ENCODE measurements at regions not wholly inside any gene's neighbourhood (a gene's known extent, or its start where the extent isn't known, plus 50 kb on each side); places are given as distances from the start of the nearest gene placed in this dataset.

DNA sequence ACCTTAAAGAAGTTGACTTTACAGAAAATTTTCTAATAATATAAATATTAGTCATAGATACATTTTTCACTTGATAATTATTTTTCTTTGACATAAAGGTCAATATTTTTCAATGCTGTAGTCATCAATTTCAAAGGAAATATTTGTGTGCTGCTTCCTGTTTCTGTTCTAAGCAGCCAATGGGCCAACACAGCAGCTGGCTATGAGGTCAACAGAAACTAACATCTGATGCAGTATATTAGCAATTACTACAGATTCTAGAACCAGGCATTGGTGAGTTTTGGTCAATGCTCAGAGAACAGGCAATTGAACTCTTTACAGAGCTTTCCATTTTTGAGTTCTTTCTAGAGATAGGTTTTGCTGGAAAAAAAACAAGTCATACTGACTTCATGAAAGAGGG lies 669.6 kb upstream of the NRSN1 start:
- Histone ChIP-seq H3K4me1 (ENCODE audit: control insufficient read depth, insufficient read depth, low read length) (peaks cover 4% of the 10 kb centered on the region; the same call in 1 of the 2 replicates), H3K9ac (ENCODE audit: low read depth, low read length) (no peak overlapping the region), H3K4me3 (ENCODE audit: insufficient read depth, low read depth, low read length) (no peak overlapping the region), H3K9me1 (ENCODE audit: insufficient read depth, low read length) (no peaks in the 10 kb centered on the region), H4K91ac (ENCODE audit: insufficient read depth, low read depth, low read length) (no peak overlapping the region), H2BK20ac (ENCODE audit: low read depth, low read length) (no peak overlapping the region), H3K4me2 (ENCODE audit: low read depth, low read length) (no peak overlapping the region), H2BK15ac (ENCODE audit: low read depth, low read length) (no peak overlapping the region), H4K8ac (ENCODE audit: low read depth in 2 of 2, low read length in 2 of 2) (no peak overlapping the region), H3K9me3 (ENCODE audit: control insufficient read depth, insufficient read depth, low read length) (no peaks in the 10 kb centered on the region), H2AK9ac (replicated peaks; ENCODE audit: low read depth, low read length, poor library complexity) (no peak overlapping the region), H3K27me3 (ENCODE audit: control insufficient read depth, insufficient read depth, low read length) (no peaks in the 10 kb centered on the region), H3K27ac (ENCODE audit: insufficient read depth, low read length) (no peak overlapping the region), H4K5ac (ENCODE audit: low read depth, low read length) (no peak overlapping the region), H3K4ac (ENCODE audit: low read depth, low read length) (no peak overlapping the region), H4K20me1 (ENCODE audit: insufficient read depth, low read length) (no peaks in the 10 kb centered on the region), H3K23ac (ENCODE audit: low read depth, low read length) (no peak overlapping the region), H2AK5ac (ENCODE audit: low read depth, low read length) (no peak overlapping the region), H3K36me3 (ENCODE audit: control insufficient read depth, insufficient read depth, low read length) (no peaks in the 10 kb centered on the region), H2BK5ac (ENCODE audit: low read depth, low read length, poor library complexity, severe bottlenecking) (no peak overlapping the region), H3K56ac (ENCODE audit: extremely low read depth, insufficient read depth, low read length) (no peak overlapping the region), H3K18ac (ENCODE audit: low read depth, low read length) (no peak overlapping the region), H2AFZ (replicated peaks; ENCODE audit: low read length, poor library complexity) (no peak overlapping the region), H2BK120ac (ENCODE audit: low read depth, low read length) (no peak overlapping the region), H3K79me1 (ENCODE audit: low read depth in 1 of 2, low read length in 2 of 2) (no peaks in the 10 kb centered on the region), H3K14ac (replicated peaks; ENCODE audit: low read depth, low read length) (no peak overlapping the region)
- DNase-seq (peak; percentile 21), ATAC-seq (ENCODE audit: low read depth) (0 out of 2 replicates have a peak, but pooled peaks have one; percentile 24)
- intact Hi-C loops (cut with micrococcal nuclease), result no loop called here
- dilution Hi-C loops (cut with HindIII; ENCODE audit: low sequenced_read_pairs, unreplicated experiment), result no loop called here
- ChIA-PET CTCF (no interaction called here), POLR2A (ENCODE audit: unreplicated experiment) (no interaction called here)
- BruUV-seq (replicated peaks), result no TSS peak
- in situ Hi-C loops (cut with MboI; ENCODE audit: low sequenced_read_pairs), result no loop called here
- TF ChIP-seq, protein P1, sequence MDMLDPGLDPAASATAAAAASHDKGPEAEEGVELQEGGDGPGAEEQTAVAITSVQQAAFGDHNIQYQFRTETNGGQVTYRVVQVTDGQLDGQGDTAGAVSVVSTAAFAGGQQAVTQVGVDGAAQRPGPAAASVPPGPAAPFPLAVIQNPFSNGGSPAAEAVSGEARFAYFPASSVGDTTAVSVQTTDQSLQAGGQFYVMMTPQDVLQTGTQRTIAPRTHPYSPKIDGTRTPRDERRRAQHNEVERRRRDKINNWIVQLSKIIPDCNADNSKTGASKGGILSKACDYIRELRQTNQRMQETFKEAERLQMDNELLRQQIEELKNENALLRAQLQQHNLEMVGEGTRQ (IDR thresholded peaks at IDR 0.05; ENCODE audit: low read depth, low read length), result no peak
- TF ChIP-seq, protein P2, sequence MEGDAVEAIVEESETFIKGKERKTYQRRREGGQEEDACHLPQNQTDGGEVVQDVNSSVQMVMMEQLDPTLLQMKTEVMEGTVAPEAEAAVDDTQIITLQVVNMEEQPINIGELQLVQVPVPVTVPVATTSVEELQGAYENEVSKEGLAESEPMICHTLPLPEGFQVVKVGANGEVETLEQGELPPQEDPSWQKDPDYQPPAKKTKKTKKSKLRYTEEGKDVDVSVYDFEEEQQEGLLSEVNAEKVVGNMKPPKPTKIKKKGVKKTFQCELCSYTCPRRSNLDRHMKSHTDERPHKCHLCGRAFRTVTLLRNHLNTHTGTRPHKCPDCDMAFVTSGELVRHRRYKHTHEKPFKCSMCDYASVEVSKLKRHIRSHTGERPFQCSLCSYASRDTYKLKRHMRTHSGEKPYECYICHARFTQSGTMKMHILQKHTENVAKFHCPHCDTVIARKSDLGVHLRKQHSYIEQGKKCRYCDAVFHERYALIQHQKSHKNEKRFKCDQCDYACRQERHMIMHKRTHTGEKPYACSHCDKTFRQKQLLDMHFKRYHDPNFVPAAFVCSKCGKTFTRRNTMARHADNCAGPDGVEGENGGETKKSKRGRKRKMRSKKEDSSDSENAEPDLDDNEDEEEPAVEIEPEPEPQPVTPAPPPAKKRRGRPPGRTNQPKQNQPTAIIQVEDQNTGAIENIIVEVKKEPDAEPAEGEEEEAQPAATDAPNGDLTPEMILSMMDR (conservative IDR thresholded peaks at IDR 0.05; ENCODE audit: low read depth, low read length), result no peak
- TF ChIP-seq SMC3 (IDR thresholded peaks at IDR 0.05; ENCODE audit: low read depth, low read length), result no peak
- TF ChIP-seq RFX5 (IDR thresholded peaks at IDR 0.05; ENCODE audit: low read depth, low read length), result no peak
- no peak for TF ChIP-seq NFE2L2 (IDR thresholded peaks at IDR 0.05; ENCODE audit: low read depth, low read length)
- TF ChIP-seq MAZ (IDR thresholded peaks at IDR 0.05; ENCODE audit: borderline replicate concordance, low read depth, low read length), result no peak
- no peak for TF ChIP-seq RCOR1 (IDR thresholded peaks at IDR 0.05; ENCODE audit: insufficient replicate concordance, low read length)
